H1 (cell line): ENCODE measurements at regions not wholly inside any gene's neighbourhood (a gene's known extent, or its start where the extent isn't known, plus 50 kb on each side); places are given as distances from the start of the nearest gene placed in this dataset.

Experiments used
- CHD2 ChIP-seq: IDR thresholded peaks from 2 replicates; pipeline ENCODE4 v1.6.1; 2012; ENCODE audit warnings: low read length, improper control_type of control experiment
- CTBP2 ChIP-seq: IDR thresholded peaks from 2 replicates; pipeline ENCODE4 v1.7.0; 2011; ENCODE audit warnings: borderline replicate concordance, mild to moderate bottlenecking, moderate library complexity, mixed read lengths, low read length; ENCODE audit not compliant: insufficient read depth, insufficient read length
- CTCF ChIP-seq, 3 experiments: IDR thresholded peaks; 1 replicate in 2 of 3; 2 replicates in 1 of 3; pipeline versions ENCODE4 v1.5.1 to v1.6.1; 2011; ENCODE audit warnings: low read length in 3 of 3, mild to moderate bottlenecking in 3 of 3, inconsistent platforms in 2 of 3, low read depth in 1 of 3, moderate library complexity in 1 of 3; ENCODE audit not compliant: insufficient read depth in 1 of 3; ENCODE audit errors: control extremely low read depth in 1 of 3
- EZH2 ChIP-seq: fragments of 200-600 bp; sonication (generic); IDR thresholded peaks from 2 replicates; pipeline ENCODE4 v1.7.1; 2012; ENCODE audit warnings: low read depth, mild to moderate bottlenecking, moderate library complexity, low read length, inconsistent platforms; ENCODE audit not compliant: severe bottlenecking
- JUND ChIP-seq: IDR thresholded peaks from 2 replicates; pipeline ENCODE4 v1.6.1; 2011; ENCODE audit warnings: mild to moderate bottlenecking, improper control_type of control experiment, low read length
- KDM1A ChIP-seq: fragments of 200-600, 300-600 bp; sonication (generic); IDR thresholded peaks from 2 replicates; pipeline ENCODE4 v1.7.1; 2016; ENCODE audit warnings: mild to moderate bottlenecking, low read length, borderline replicate concordance
- POLR2A ChIP-seq, 2 experiments: IDR thresholded peaks; 1 replicate in 1 of 2; 2 replicates in 1 of 2; pipeline ENCODE4 v1.6.1; 2011; ENCODE audit warnings: low read depth in 2 of 2, low read length in 2 of 2, mild to moderate bottlenecking in 2 of 2; ENCODE audit errors: control extremely low read depth in 1 of 2
- POLR2AphosphoS5 ChIP-seq: IDR thresholded peaks from 2 replicates; pipeline ENCODE4 v1.6.1; 2011; ENCODE audit warnings: low read depth, low read length
- RAD21 ChIP-seq, 2 experiments: IDR thresholded peaks in 1 of 2; conservative IDR thresholded peaks in 1 of 2; 2 replicates each; pipeline ENCODE4 v1.6.1; 2011; ENCODE audit warnings: low read depth in 2 of 2, low read length in 2 of 2, improper control_type of control experiment in 1 of 2, inconsistent platforms in 1 of 2, mild to moderate bottlenecking in 1 of 2, moderate library complexity in 1 of 2
- RXRA ChIP-seq: IDR thresholded peaks from 2 replicates; pipeline ENCODE4 v1.6.1; 2011; ENCODE audit warnings: low read depth, mild to moderate bottlenecking, low read length, moderate library complexity; ENCODE audit not compliant: insufficient read depth
- SP1 ChIP-seq: IDR thresholded peaks from 2 replicates; pipeline ENCODE4 v1.6.1; 2011; ENCODE audit warnings: low read depth, low read length
- SUZ12 ChIP-seq: fragments of 200-600 bp; sonication (generic); IDR thresholded peaks from 2 replicates; pipeline ENCODE4 v1.6.1; 2012; ENCODE audit warnings: mild to moderate bottlenecking, inconsistent platforms, low read length, moderate library complexity, mixed read lengths
- TBP ChIP-seq: IDR thresholded peaks from 2 replicates; pipeline ENCODE4 v1.6.1; 2011; ENCODE audit warnings: low read depth, low read length, improper control_type of control experiment

GRCh38 chr3:106245400-106245799 lies 376.6 kb upstream of the CBLB start:
- TF ChIP-seq POLR2AphosphoS5 (no peak), SP1 (no peak), RAD21 (IDR thresholded peaks at IDR 0.05 in 1 of 2, conservative IDR thresholded peaks at IDR 0.05 in 1 of 2; ENCODE audit: low read depth in 2 of 2, low read length in 2 of 2) (no peak), POLR2A (IDR thresholded peaks at IDR 0.05; ENCODE audit: control extremely low read depth in 1 of 2, low read depth in 2 of 2, low read length in 2 of 2) (no peak), TBP (no peak), CHD2 (no peak), CTCF (IDR thresholded peaks at IDR 0.05; ENCODE audit: control extremely low read depth in 1 of 3, insufficient read depth in 1 of 3, low read depth in 1 of 3, low read length in 3 of 3) (no peak), RXRA (no peak), SUZ12 (no peak), CTBP2 (no peak), EZH2 (no peak), JUND (no peak), KDM1A (no peak)
